IMR-90 (cell line): ENCODE measurements at regions not wholly inside any gene's neighbourhood (a gene's known extent, or its start where the extent isn't known, plus 50 kb on each side); places are given as distances from the start of the nearest gene placed in this dataset.

Experiments
- ATAC-seq: fragments of 200-7000 bp; cut with Tn5 transposase; 2 replicates; pipeline ENCODE4 v1.9.1; 2020; ENCODE audit warnings: low read depth, mild to moderate bottlenecking, moderate library complexity
- BruUV-seq: library from RNA; stranded (reverse); fragments of 400-500 nt; replicated peaks from 2 replicates; lab custom pipeline; 2021; lab: Mats Ljungman, UMichigan
- CTCF ChIA-PET: fragments of 300-600 bp; formaldehyde crosslinking; extraction: SDS; loops from one replicate; lab custom pipeline; 2021; ENCODE audit warnings: antibody characterized with exemption; lab: Yijun Ruan, JAX
- POLR2A ChIA-PET: fragments of 300-600 bp; sonication (Branson Sonifier 250); formaldehyde crosslinking; loops from one replicate; lab custom pipeline; 2022; ENCODE audit warnings: antibody characterized with exemption; ENCODE audit not compliant: unreplicated experiment; lab: Charles Lee
- DNase-seq: peaks from one replicate; pipeline ENCODE4 v3.0.0; 2013
- H2AFZ ChIP-seq: replicated peaks from 2 replicates; pipeline ENCODE3; 2013; ENCODE audit warnings: low read length, mild to moderate bottlenecking; ENCODE audit not compliant: poor library complexity
- H2AK5ac ChIP-seq: 2 replicates; pipeline ENCODE4 v1.6.1; 2013; ENCODE audit warnings: low read depth, low read length, inconsistent platforms
- H2AK9ac ChIP-seq: replicated peaks from 2 replicates; pipeline ENCODE3; 2013; ENCODE audit warnings: mild to moderate bottlenecking, low read depth, low read length, moderate library complexity; ENCODE audit not compliant: poor library complexity
- H2BK120ac ChIP-seq: 2 replicates; pipeline ENCODE4 v1.6.1; 2013; ENCODE audit warnings: low read depth, low read length, inconsistent platforms
- H2BK15ac ChIP-seq: 3 replicates; pipeline ENCODE4 v1.6.1; 2013; ENCODE audit warnings: low read depth, low read length, inconsistent platforms
- H2BK20ac ChIP-seq: 2 replicates; pipeline ENCODE4 v1.6.1; 2013; ENCODE audit warnings: low read depth, mild to moderate bottlenecking, inconsistent platforms, low read length, moderate library complexity
- H2BK5ac ChIP-seq: 2 replicates; pipeline ENCODE4 v1.6.1; 2013; ENCODE audit warnings: mild to moderate bottlenecking, low read depth, low read length, inconsistent platforms; ENCODE audit not compliant: poor library complexity, severe bottlenecking
- H3K14ac ChIP-seq: replicated peaks from 2 replicates; pipeline ENCODE4 v1.6.1; 2013; ENCODE audit warnings: low read depth, low read length, inconsistent platforms
- H3K18ac ChIP-seq: 2 replicates; pipeline ENCODE4 v1.6.1; 2013; ENCODE audit warnings: low read depth, low read length, control low read depth
- H3K23ac ChIP-seq: 2 replicates; pipeline ENCODE4 v1.6.1; 2013; ENCODE audit warnings: low read depth, low read length, inconsistent platforms
- H3K27ac ChIP-seq: 2 replicates; pipeline ENCODE4 v1.5.1; 2013; ENCODE audit warnings: mild to moderate bottlenecking, control low read depth, low read length; ENCODE audit not compliant: insufficient read depth
- H3K27me3 ChIP-seq: 2 replicates; pipeline ENCODE4 v1.6.1; 2013; ENCODE audit warnings: low read length; ENCODE audit not compliant: control insufficient read depth, insufficient read depth
- H3K36me3 ChIP-seq: 2 replicates; pipeline ENCODE4 v1.6.1; 2013; ENCODE audit warnings: low read length, mixed read lengths; ENCODE audit not compliant: control insufficient read depth, insufficient read depth
- H3K4ac ChIP-seq: 2 replicates; pipeline ENCODE4 v1.6.1; 2013; ENCODE audit warnings: low read depth, low read length, inconsistent platforms
- H3K4me1 ChIP-seq: 2 replicates; pipeline ENCODE4 v1.6.1; 2013; ENCODE audit warnings: low read length, mixed read lengths; ENCODE audit not compliant: control insufficient read depth, insufficient read depth
- H3K4me2 ChIP-seq: 2 replicates; pipeline ENCODE4 v1.6.1; 2013; ENCODE audit warnings: low read depth, mild to moderate bottlenecking, control low read depth, low read length, moderate library complexity
- H3K4me3 ChIP-seq: 2 replicates; pipeline ENCODE4 v1.5.1; 2013; ENCODE audit warnings: low read depth, mild to moderate bottlenecking, control low read depth, low read length, moderate library complexity; ENCODE audit not compliant: insufficient read depth
- H3K56ac ChIP-seq: 2 replicates; pipeline ENCODE4 v1.6.1; 2013; ENCODE audit warnings: low read length, inconsistent platforms; ENCODE audit not compliant: insufficient read depth; ENCODE audit errors: extremely low read depth
- H3K79me1 ChIP-seq, 2 experiments: 2 replicates each; pipeline ENCODE4 v1.6.1; 2013; ENCODE audit warnings: low read length in 2 of 2, inconsistent platforms in 1 of 2, low read depth in 1 of 2
- H3K9ac ChIP-seq: 2 replicates; pipeline ENCODE4 v1.6.1; 2013; ENCODE audit warnings: low read depth, low read length, control low read depth
- H3K9me1 ChIP-seq: 2 replicates; pipeline ENCODE4 v1.6.1; 2013; ENCODE audit warnings: low read length, inconsistent platforms; ENCODE audit not compliant: insufficient read depth
- H3K9me3 ChIP-seq: 2 replicates; pipeline ENCODE4 v1.6.1; 2013; ENCODE audit warnings: low read length; ENCODE audit not compliant: control insufficient read depth, insufficient read depth
- H4K20me1 ChIP-seq: 2 replicates; pipeline ENCODE4 v1.6.1; 2013; ENCODE audit warnings: low read length, inconsistent platforms; ENCODE audit not compliant: insufficient read depth
- H4K5ac ChIP-seq: 2 replicates; pipeline ENCODE4 v1.6.1; 2013; ENCODE audit warnings: mild to moderate bottlenecking, low read depth, low read length, control low read depth
- H4K8ac ChIP-seq, 2 experiments: 2 replicates each; pipeline ENCODE4 v1.6.1; 2013; ENCODE audit warnings: low read depth in 2 of 2, low read length in 2 of 2, control low read depth in 1 of 2, inconsistent platforms in 1 of 2
- H4K91ac ChIP-seq: 2 replicates; pipeline ENCODE4 v1.6.1; 2013; ENCODE audit warnings: low read depth, low read length, inconsistent platforms; ENCODE audit not compliant: insufficient read depth
- CEBPB ChIP-seq: IDR thresholded peaks from 2 replicates; pipeline ENCODE4 v1.6.1; 2012; ENCODE audit warnings: low read depth, low read length, improper control_type of control experiment
- ELK1 ChIP-seq: fragments of 150-350 bp; IDR thresholded peaks from 2 replicates; pipeline ENCODE4 v1.6.1; 2016; ENCODE audit warnings: low read depth, mild to moderate bottlenecking, low read length, moderate library complexity, borderline replicate concordance
- FOS ChIP-seq: fragments of 150-350 bp; IDR thresholded peaks from 2 replicates; pipeline ENCODE4 v1.6.1; 2016; ENCODE audit warnings: low read depth, low read length
- dilution Hi-C: fragments of 300-500 bp; cut with HindIII; formaldehyde crosslinking; loops from one replicate; pipeline ENCODE4 v1.14.3; 2018; ENCODE audit warnings: low sequenced_read_pairs; ENCODE audit not compliant: unreplicated experiment
- in situ Hi-C: fragments of 300-500 bp; cut with MboI; formaldehyde crosslinking; loops from 3 replicates; pipeline ENCODE4 v1.14.3; 2019; ENCODE audit warnings: low sequenced_read_pairs, inconsistent platforms, mixed read lengths
- intact Hi-C: fragments of 100-400 bp; cut with micrococcal nuclease; formaldehyde crosslinking; loops from 2 replicates; pipeline ENCODE4 v1.10.0; 2022

DNA sequence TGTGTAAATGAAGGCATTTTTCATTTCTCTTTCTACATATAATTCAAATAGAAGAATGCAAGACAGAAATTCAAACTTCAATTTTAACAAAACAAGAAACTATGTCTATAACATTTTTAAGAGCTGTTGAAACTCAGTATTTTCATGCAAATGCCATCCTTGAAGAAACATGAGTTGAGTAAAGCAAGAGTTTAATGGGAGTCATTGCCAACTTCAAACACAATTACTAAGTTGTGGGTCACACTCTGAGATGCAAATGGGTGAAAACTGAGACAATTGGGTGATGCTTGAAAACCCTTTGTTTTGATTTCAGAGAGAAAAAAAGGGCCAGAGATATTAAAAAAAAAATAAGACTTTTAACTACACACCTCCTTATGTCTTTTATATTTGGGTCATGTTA, 865.9 kb downstream of the FAT4 start:
- no peaks in the 10 kb centered on the region for H3K9me3 ChIP-seq
- no peaks in the 10 kb centered on the region for H3K36me3 ChIP-seq
- no peak overlapping the region for H4K91ac ChIP-seq
- H2AFZ ChIP-seq, result no peak overlapping the region
- no peak for ATAC-seq
- H3K9ac ChIP-seq, result no peak overlapping the region
- ChIA-PET CTCF (interaction anchor here (0.7 kb wide), 1 partner anchor 390 kb away, joined by 5 read pairs; no protein-coding TSS in a partner anchor), POLR2A (no interaction called here)
- H2BK120ac ChIP-seq, result no peak overlapping the region
- H3K18ac ChIP-seq, result no peak overlapping the region
- no peak overlapping the region for H3K14ac ChIP-seq
- no peak for DNase-seq
- H4K8ac ChIP-seq, result no peak overlapping the region
- H2AK9ac ChIP-seq, result no peak overlapping the region
- H4K5ac ChIP-seq, result no peak overlapping the region
- H3K79me1 ChIP-seq, result no peaks in the 10 kb centered on the region
- no peak overlapping the region for H3K4me3 ChIP-seq
- no peak overlapping the region for H3K27ac ChIP-seq
- intact Hi-C loops, result no loop called here
- in situ Hi-C loops, result no loop called here
- no peaks in the 10 kb centered on the region for H3K4me1 ChIP-seq
- no TSS peak for BruUV-seq
- H3K9me1 ChIP-seq, result no peaks in the 10 kb centered on the region
- H3K56ac ChIP-seq, result no peak overlapping the region
- no peak overlapping the region for H3K4me2 ChIP-seq
- dilution Hi-C loops, result no loop called here
- no peak overlapping the region for H2BK5ac ChIP-seq
- no peaks in the 10 kb centered on the region for H3K27me3 ChIP-seq
- no peak overlapping the region for H2BK15ac ChIP-seq
- TF ChIP-seq FOS, result no peak
- no peak for TF ChIP-seq ELK1
- TF ChIP-seq CEBPB, result no peak
- H3K23ac ChIP-seq, result no peak overlapping the region
- no peak overlapping the region for H2AK5ac ChIP-seq
- H4K20me1 ChIP-seq, result no peaks in the 10 kb centered on the region
- H3K4ac ChIP-seq, result no peak overlapping the region
- no peak overlapping the region for H2BK20ac ChIP-seq
